ENCODE measurements at regions not wholly inside any gene's neighbourhood (a gene's known extent, or its start where the extent isn't known, plus 50 kb on each side); places are given as distances from the start of the nearest gene placed in this dataset.

DNA sequence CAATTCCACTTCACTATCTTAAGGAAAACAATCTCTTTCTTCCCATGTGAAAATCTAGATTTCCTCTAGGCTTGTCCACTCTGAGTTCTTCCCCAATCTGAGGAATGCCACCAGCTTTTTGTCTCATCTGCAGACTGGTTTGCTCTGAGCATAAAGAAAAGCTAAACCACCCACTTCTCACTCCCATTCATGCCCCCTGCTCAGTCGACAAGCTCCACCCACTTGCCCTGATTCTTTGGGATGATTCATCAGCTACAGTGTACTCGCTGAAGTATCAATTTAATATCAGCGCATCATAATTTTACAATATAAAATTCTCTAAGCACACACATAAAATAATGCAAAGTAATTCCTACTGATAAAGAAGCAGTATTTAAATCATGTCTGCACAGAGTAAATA, 209.1 kb downstream of the GRIN2B start (continued):
- no peak for TF ChIP-seq CBX5 (IDR thresholded peaks at IDR 0.05; ENCODE audit: low read depth)

DNA sequence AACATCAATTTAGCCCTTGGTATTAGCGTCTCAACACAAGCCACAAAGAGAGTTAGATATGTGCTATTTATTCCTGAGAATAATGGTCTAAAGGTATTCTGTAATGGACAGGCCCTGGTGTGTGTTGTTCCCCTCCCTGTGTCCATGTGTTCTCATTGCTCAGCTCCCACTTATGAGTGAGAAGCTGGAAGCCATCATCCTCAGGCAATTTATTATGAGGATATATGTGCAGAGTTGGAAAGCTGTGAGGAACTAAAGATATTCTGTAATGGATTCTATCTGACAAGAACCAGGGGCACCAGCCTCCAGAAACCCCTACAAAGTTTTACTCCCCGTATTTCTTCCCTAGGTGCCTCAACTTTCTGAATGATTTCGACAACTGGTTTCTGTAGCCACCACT, 210.8 kb downstream of the GRIN2B start:
- Histone ChIP-seq H4K20me1 (ENCODE audit: control insufficient read depth, insufficient read depth) (no peaks in the 10 kb centered on the region), H3K9me3 (replicated peaks; ENCODE audit: control insufficient read depth, insufficient read depth, low read length) (no peaks in the 10 kb centered on the region), H3K4me3 (no peak overlapping the region), H3K4me1 (ENCODE audit: control insufficient read depth, insufficient read depth, low read length) (no peaks in the 10 kb centered on the region), H3K36me3 (ENCODE audit: control insufficient read depth in 2 of 2, insufficient read depth in 2 of 2, low read length in 1 of 2) (no peaks in the 10 kb centered on the region), H3K4me2 (ENCODE audit: control insufficient read depth, insufficient read depth) (no peak overlapping the region), H3K27me3 (replicated peaks in 1 of 2; ENCODE audit: control insufficient read depth in 2 of 2, insufficient read depth in 2 of 2, low read length in 1 of 2) (no peaks in the 10 kb centered on the region), H3K9ac (ENCODE audit: control insufficient read depth, insufficient read depth, low read length) (no peak overlapping the region), H3K79me2 (ENCODE audit: control insufficient read depth, insufficient read depth, low read length) (no peaks in the 10 kb centered on the region), H2AFZ (ENCODE audit: control insufficient read depth, low read depth, low read length) (no peak overlapping the region), H3K27ac (ENCODE audit: control insufficient read depth, insufficient read depth) (no peak overlapping the region)
- in situ Hi-C loops (cut with MboI): no loop called here
- intact Hi-C loops (cut with micrococcal nuclease; ENCODE audit: unreplicated experiment): no loop called here
- ChIA-PET POLR2A (no interaction called here), RAD21 (ENCODE audit: unreplicated experiment) (no interaction called here), SMC1A (ENCODE audit: uncharacterized antibody, unreplicated experiment) (interaction anchor here (2.8 kb wide), 1 partner anchor 12 kb away, joined by 8 read pairs; no protein-coding TSS in a partner anchor), CTCF (no interaction called here)
- ATAC-seq: no peak
- WGBS (ENCODE audit: insufficient coverage, insufficient replicate concordance, low lambda C conversion rate, missing lambda C conversion rate): 4% methylated on average over 3 of the region's 3 CpGs
- TF ChIP-seq SUPT20H (IDR thresholded peaks at IDR 0.05; ENCODE audit: borderline replicate concordance, control insufficient read depth, low read depth, low read length) (no peak), RFX5 (IDR thresholded peaks at IDR 0.05; ENCODE audit: low read depth, low read length) (no peak), CREB1 (IDR thresholded peaks at IDR 0.05; ENCODE audit: low read depth) (no peak)
- DNase-seq (ENCODE audit: low read depth, low spot score): no peak
- no peak for FAIRE-seq
- no TSS peak for BruUV-seq (replicated peaks)

DNA sequence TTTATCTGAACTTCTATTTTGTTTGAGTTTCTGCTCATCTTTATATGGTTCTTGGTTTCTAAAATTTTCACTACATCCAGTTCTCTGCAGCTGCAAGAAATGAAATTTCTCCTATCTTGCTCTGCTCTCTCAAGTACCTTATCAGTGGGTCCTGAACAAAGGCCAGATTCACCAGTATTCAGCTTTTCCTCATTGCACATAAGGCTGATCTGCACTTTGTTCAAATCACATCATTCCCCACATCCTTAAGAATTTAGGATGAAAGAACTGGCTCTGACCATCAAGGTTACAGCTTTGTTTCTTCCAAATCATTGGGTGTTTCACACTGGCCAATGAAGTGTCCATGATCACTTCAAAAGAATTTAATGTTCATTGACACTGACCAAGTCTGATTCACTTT, 211.4 kb downstream of the GRIN2B start:
- intact Hi-C loops (cut with micrococcal nuclease; ENCODE audit: unreplicated experiment): no loop called here
- TF ChIP-seq HDAC2 (IDR thresholded peaks at IDR 0.05) (no peak), BACH1 (IDR thresholded peaks at IDR 0.05; ENCODE audit: borderline replicate concordance) (no peak), RAD51 (IDR thresholded peaks at IDR 0.05) (no peak), BRCA1 (IDR thresholded peaks at IDR 0.05; ENCODE audit: low read depth, low read length) (no peak), NFIC (IDR thresholded peaks at IDR 0.05; ENCODE audit: low read depth, low read length) (no peak), JUND (IDR thresholded peaks at IDR 0.05; ENCODE audit: low read depth, low read length) (no peak), ATF7 (IDR thresholded peaks at IDR 0.05; ENCODE audit: low read depth) (no peak)
- TF ChIP-seq, protein P1, sequence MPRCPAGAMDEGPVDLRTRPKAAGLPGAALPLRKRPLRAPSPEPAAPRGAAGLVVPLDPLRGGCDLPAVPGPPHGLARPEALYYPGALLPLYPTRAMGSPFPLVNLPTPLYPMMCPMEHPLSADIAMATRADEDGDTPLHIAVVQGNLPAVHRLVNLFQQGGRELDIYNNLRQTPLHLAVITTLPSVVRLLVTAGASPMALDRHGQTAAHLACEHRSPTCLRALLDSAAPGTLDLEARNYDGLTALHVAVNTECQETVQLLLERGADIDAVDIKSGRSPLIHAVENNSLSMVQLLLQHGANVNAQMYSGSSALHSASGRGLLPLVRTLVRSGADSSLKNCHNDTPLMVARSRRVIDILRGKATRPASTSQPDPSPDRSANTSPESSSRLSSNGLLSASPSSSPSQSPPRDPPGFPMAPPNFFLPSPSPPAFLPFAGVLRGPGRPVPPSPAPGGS (IDR thresholded peaks at IDR 0.05; ENCODE audit: borderline replicate concordance, insufficient read depth, low read depth, low read length, poor library complexity, severe bottlenecking): no peak
- TF ChIP-seq, protein P2, sequence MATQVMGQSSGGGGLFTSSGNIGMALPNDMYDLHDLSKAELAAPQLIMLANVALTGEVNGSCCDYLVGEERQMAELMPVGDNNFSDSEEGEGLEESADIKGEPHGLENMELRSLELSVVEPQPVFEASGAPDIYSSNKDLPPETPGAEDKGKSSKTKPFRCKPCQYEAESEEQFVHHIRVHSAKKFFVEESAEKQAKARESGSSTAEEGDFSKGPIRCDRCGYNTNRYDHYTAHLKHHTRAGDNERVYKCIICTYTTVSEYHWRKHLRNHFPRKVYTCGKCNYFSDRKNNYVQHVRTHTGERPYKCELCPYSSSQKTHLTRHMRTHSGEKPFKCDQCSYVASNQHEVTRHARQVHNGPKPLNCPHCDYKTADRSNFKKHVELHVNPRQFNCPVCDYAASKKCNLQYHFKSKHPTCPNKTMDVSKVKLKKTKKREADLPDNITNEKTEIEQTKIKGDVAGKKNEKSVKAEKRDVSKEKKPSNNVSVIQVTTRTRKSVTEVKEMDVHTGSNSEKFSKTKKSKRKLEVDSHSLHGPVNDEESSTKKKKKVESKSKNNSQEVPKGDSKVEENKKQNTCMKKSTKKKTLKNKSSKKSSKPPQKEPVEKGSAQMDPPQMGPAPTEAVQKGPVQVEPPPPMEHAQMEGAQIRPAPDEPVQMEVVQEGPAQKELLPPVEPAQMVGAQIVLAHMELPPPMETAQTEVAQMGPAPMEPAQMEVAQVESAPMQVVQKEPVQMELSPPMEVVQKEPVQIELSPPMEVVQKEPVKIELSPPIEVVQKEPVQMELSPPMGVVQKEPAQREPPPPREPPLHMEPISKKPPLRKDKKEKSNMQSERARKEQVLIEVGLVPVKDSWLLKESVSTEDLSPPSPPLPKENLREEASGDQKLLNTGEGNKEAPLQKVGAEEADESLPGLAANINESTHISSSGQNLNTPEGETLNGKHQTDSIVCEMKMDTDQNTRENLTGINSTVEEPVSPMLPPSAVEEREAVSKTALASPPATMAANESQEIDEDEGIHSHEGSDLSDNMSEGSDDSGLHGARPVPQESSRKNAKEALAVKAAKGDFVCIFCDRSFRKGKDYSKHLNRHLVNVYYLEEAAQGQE (IDR thresholded peaks at IDR 0.05; ENCODE audit: low read depth, low read length): no peak

More for the DNA sequence above, 211.4 kb downstream of the GRIN2B start:
- ATAC-seq (no peak), FAIRE-seq (no peak), DNase-seq (ENCODE audit: low read depth, low spot score) (no peak)
- RAD21 ChIA-PET (ENCODE audit: unreplicated experiment): no interaction called here
- in situ Hi-C loops (cut with MboI): no loop called here
- no peaks in the 10 kb centered on the region for H4K20me1 ChIP-seq (ENCODE audit: control insufficient read depth, insufficient read depth)
- H2AFZ ChIP-seq (ENCODE audit: control insufficient read depth, low read depth, low read length): no peak overlapping the region
- no peaks in the 10 kb centered on the region for H3K27me3 ChIP-seq (replicated peaks in 1 of 2; ENCODE audit: control insufficient read depth in 2 of 2, insufficient read depth in 2 of 2, low read length in 1 of 2)
- no peaks in the 10 kb centered on the region for H3K4me1 ChIP-seq (ENCODE audit: control insufficient read depth, insufficient read depth, low read length)
- no peak overlapping the region for H3K4me3 ChIP-seq
- POLR2A ChIA-PET: no interaction called here
- no peaks in the 10 kb centered on the region for H3K9me3 ChIP-seq (replicated peaks; ENCODE audit: control insufficient read depth, insufficient read depth, low read length)
- H3K9ac ChIP-seq (ENCODE audit: control insufficient read depth, insufficient read depth, low read length): no peak overlapping the region
- CTCF ChIA-PET: interaction anchor here (0.9 to 1.3 kb wide), 2 partner anchors 104 to 514 kb away, joined by 3 read pairs; no protein-coding TSS in a partner anchor
- no peaks in the 10 kb centered on the region for H3K79me2 ChIP-seq (ENCODE audit: control insufficient read depth, insufficient read depth, low read length)
- H3K4me2 ChIP-seq (ENCODE audit: control insufficient read depth, insufficient read depth): no peak overlapping the region
- SMC1A ChIA-PET (ENCODE audit: uncharacterized antibody, unreplicated experiment): interaction anchor here (0.7 to 2.8 kb wide), 4 partner anchors 10 to 408 kb away, joined by 3 to 8 read pairs (median 4); no protein-coding TSS in a partner anchor
- BruUV-seq (replicated peaks): no TSS peak
- no peaks in the 10 kb centered on the region for H3K36me3 ChIP-seq (ENCODE audit: control insufficient read depth in 2 of 2, insufficient read depth in 2 of 2, low read length in 1 of 2)
- H3K27ac ChIP-seq (ENCODE audit: control insufficient read depth, insufficient read depth): no peak overlapping the region

Measured in GM12878 (cell line).